Left lung (tissue), 4 donors: ENCODE measurements at regions not wholly inside any gene's neighbourhood (a gene's known extent, or its start where the extent isn't known, plus 50 kb on each side); places are given as distances from the start of the nearest gene placed in this dataset.

ENCODE experiments used
- ATAC-seq: fragments of 200-7000 bp; cut with Tn5 transposase; one replicate; pipeline ENCODE4 v1.9.1; 2020; ENCODE audit warnings: moderate library complexity
- DNase-seq, 4 donors: peaks; one replicate each; pipeline ENCODE4 v3.0.0-alpha.2; 2013 to 2020
- H3K27ac ChIP-seq, 2 donors: fragments of 200-600 bp; sonication (generic) in 1 of 2; one replicate each; pipeline versions ENCODE4 v1.5.0 to v1.8.0; 2020 to 2021
- H3K27me3 ChIP-seq, 2 donors: fragments of 200-600 bp; sonication (generic) in 1 of 2; one replicate each; pipeline versions ENCODE4 v1.5.0 to v1.8.0; 2020 to 2021
- H3K36me3 ChIP-seq, 2 donors: fragments of 200-600 bp; sonication (generic) in 1 of 2; one replicate each; pipeline versions ENCODE4 v1.5.0 to v1.8.0; 2020 to 2021
- H3K4me1 ChIP-seq, 2 donors: fragments of 200-600 bp; one replicate each; pipeline ENCODE4 v1.8.0; 2021
- H3K4me3 ChIP-seq, 2 donors: fragments of 200-600 bp; sonication (generic) in 1 of 2; one replicate each; pipeline versions ENCODE4 v1.5.0 to v1.8.0; 2020 to 2021; ENCODE audit warnings: mild to moderate bottlenecking in 1 of 2
- H3K9me3 ChIP-seq, 2 donors: fragments of 200-600 bp; sonication (generic) in 1 of 2; one replicate each; pipeline versions ENCODE4 v1.5.0 to v1.8.0; 2020 to 2021
- intact Hi-C, 2 donors: fragments of 100-400 bp; cut with DNase I; formaldehyde crosslinking; loops; one replicate each; pipeline versions ENCODE4 v1.11.2 to v1.14.2; 2022
- TF ChIP-seq, protein P1 (sequence below), 2 donors: fragments of 200-600 bp; sonication (generic) in 1 of 2; IDR thresholded peaks; one replicate each; pipeline versions ENCODE4 v1.5.0 to v1.8.0; 2021; ENCODE audit warnings: antibody characterized with exemption in 2 of 2
- donor health status: DM: no; HTN: yes; CAD: no.
- donor health status: DM: no; HTN: no; CAD: no.

DNA sequence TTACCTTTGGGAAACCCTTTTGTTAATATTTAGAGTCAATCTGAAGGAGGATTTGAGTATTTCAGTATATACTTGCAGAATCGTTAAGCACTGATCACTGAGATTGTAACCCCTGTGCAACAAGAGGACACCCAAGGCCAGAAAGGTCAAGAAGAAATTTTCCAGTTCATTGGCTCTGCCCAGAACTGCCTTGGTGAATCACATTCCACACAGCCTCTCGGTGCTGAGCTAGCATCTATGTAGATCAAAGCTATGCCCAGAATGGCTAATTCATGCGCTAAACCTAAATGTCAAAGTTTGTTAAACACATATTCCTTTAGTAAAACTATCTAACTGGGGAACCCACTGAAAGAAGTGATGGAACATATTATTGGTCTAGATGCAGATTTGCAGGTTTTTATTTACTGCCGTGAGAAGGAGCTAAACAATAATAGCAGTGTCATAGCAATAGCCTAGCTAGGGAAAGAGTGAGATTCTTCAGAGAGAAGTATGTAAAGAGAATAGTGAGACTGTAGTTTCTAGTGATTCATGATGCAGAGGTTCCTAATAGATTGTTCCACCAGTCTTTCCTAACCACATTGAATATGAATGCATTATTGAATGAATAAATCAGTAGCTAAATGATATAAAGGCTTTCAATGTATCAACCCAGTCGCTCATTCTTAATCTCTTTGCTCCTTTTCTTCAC is 423.2 kb upstream of the CRIM1 start:
- TF ChIP-seq, protein P1, sequence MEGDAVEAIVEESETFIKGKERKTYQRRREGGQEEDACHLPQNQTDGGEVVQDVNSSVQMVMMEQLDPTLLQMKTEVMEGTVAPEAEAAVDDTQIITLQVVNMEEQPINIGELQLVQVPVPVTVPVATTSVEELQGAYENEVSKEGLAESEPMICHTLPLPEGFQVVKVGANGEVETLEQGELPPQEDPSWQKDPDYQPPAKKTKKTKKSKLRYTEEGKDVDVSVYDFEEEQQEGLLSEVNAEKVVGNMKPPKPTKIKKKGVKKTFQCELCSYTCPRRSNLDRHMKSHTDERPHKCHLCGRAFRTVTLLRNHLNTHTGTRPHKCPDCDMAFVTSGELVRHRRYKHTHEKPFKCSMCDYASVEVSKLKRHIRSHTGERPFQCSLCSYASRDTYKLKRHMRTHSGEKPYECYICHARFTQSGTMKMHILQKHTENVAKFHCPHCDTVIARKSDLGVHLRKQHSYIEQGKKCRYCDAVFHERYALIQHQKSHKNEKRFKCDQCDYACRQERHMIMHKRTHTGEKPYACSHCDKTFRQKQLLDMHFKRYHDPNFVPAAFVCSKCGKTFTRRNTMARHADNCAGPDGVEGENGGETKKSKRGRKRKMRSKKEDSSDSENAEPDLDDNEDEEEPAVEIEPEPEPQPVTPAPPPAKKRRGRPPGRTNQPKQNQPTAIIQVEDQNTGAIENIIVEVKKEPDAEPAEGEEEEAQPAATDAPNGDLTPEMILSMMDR (IDR thresholded peaks at IDR 0.05), result no peak
- ATAC-seq, result no peak
- Histone ChIP-seq H3K4me3 (no peak overlapping the region), H3K4me1 (no peaks in the 10 kb centered on the region), H3K9me3 (no peaks in the 10 kb centered on the region), H3K27me3 (no peaks in the 10 kb centered on the region), H3K36me3 (no peaks in the 10 kb centered on the region), H3K27ac (no peak overlapping the region)
- intact Hi-C loops, result no loop called here
- DNase-seq, result no peak

DNA sequence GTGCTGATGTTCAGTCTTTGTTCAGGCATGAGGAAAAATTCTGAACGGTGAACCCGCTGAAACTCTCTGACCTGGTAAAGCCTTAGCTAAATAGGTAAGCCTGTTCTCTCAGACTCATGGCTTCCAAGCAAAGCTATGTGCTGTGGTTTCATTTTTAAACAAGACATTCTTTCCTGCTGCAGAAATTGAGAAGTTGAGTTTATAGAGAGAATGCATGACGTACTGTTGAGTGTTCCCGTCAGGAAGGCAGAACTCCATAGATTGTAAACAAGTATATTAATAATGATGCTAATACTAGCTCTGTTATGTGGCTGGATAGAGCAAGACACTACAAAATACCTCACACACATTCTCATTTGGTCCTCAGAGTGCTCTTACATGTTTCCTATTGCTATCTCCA is 424.0 kb upstream of the CRIM1 start:
- no peak for ATAC-seq
- H3K4me3 ChIP-seq, result no peak overlapping the region
- TF ChIP-seq, protein P1 (IDR thresholded peaks at IDR 0.05), result no peak
- H3K36me3 ChIP-seq, result no peaks in the 10 kb centered on the region
- no peaks in the 10 kb centered on the region for H3K27me3 ChIP-seq
- no peak for DNase-seq
- H3K4me1 ChIP-seq, result no peaks in the 10 kb centered on the region
- intact Hi-C loops, result no loop called here
- no peaks in the 10 kb centered on the region for H3K9me3 ChIP-seq
- no peak overlapping the region for H3K27ac ChIP-seq

DNA sequence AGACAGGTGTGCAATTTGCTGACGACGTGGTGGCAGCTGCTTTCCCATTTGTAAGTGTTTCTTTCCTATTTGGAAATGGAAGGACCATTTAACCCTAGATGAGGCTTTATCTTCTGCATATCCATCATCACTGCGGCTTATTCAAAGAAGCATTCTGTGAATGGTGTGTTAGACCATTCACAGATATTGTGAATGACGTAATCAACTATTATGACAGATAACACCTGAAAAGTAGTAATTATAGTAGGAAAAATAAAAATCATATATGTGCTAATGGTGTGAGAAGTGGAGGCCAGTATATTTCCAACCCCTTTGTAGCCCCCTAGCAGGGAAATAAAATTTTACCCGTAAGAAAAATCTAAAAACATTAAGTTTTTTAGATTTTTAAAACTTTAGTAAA is 424.5 kb upstream of the CRIM1 start:
- DNase-seq, result no peak
- Histone ChIP-seq H3K9me3 (no peaks in the 10 kb centered on the region), H3K4me1 (no peaks in the 10 kb centered on the region), H3K4me3 (no peak overlapping the region), H3K27me3 (no peaks in the 10 kb centered on the region), H3K27ac (no peak overlapping the region), H3K36me3 (no peaks in the 10 kb centered on the region)
- TF ChIP-seq, protein P1 (IDR thresholded peaks at IDR 0.05), result no peak
- intact Hi-C loops, result no loop called here
- no peak for ATAC-seq

DNA sequence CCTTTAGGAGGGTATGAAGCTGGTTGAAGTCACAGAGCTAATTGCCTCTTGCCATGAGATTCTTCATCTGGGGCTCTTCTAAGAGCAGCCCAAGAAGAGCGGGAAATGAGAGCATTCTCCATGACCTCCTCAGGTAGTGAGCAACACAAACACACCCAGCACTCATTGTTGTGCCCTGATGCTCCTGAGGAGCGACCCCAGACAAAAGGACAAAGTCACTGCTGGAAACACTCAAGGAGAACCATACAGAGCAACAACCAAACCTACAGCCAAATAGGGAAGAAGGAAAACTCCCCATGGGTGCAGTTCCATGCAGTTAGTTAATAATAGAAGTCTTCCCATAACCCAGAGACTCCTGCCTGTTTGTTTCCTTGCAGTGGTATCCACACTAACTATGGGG is 426.0 kb upstream of the CRIM1 start:
- DNase-seq (no peak), ATAC-seq (no peak)
- no peaks in the 10 kb centered on the region for H3K4me1 ChIP-seq
- no peak overlapping the region for H3K27ac ChIP-seq
- no peaks in the 10 kb centered on the region for H3K9me3 ChIP-seq
- TF ChIP-seq, protein P1 (IDR thresholded peaks at IDR 0.05), result no peak
- intact Hi-C loops, result no loop called here
- no peaks in the 10 kb centered on the region for H3K36me3 ChIP-seq
- H3K4me3 ChIP-seq, result no peak overlapping the region
- H3K27me3 ChIP-seq, result no peaks in the 10 kb centered on the region

DNA sequence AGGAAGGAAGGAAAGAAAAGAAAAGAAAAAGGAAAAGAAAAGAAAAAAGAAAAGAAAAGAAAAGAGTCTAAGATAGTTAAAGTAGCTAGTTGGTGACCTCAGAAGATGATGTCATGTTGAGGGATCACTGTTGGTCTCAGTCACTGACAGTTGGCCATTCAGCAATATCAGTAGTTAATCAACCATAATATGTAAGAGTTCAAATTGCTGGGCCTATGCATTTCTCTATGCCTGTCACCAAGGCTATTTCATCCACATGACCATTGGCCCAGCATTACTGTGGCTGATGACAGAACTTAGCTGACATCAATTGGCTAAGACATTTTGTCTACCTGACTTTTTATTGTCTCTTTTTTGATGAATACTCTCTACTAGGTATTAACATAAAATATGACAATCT is 435.5 kb upstream of the CRIM1 start:
- no peak overlapping the region for H3K4me3 ChIP-seq
- TF ChIP-seq, protein P1 (IDR thresholded peaks at IDR 0.05), result no peak
- no peak overlapping the region for H3K27ac ChIP-seq
- no peak for DNase-seq
- intact Hi-C loops, result no loop called here
- H3K36me3 ChIP-seq, result no peaks in the 10 kb centered on the region
- H3K9me3 ChIP-seq, result no peaks in the 10 kb centered on the region
- H3K4me1 ChIP-seq, result no peaks in the 10 kb centered on the region
- H3K27me3 ChIP-seq, result no peaks in the 10 kb centered on the region
- ATAC-seq, result no peak
